ENCODE measurements at regions not wholly inside any gene's neighbourhood (a gene's known extent, or its start where the extent isn't known, plus 50 kb on each side); places are given as distances from the start of the nearest gene placed in this dataset.

DNA sequence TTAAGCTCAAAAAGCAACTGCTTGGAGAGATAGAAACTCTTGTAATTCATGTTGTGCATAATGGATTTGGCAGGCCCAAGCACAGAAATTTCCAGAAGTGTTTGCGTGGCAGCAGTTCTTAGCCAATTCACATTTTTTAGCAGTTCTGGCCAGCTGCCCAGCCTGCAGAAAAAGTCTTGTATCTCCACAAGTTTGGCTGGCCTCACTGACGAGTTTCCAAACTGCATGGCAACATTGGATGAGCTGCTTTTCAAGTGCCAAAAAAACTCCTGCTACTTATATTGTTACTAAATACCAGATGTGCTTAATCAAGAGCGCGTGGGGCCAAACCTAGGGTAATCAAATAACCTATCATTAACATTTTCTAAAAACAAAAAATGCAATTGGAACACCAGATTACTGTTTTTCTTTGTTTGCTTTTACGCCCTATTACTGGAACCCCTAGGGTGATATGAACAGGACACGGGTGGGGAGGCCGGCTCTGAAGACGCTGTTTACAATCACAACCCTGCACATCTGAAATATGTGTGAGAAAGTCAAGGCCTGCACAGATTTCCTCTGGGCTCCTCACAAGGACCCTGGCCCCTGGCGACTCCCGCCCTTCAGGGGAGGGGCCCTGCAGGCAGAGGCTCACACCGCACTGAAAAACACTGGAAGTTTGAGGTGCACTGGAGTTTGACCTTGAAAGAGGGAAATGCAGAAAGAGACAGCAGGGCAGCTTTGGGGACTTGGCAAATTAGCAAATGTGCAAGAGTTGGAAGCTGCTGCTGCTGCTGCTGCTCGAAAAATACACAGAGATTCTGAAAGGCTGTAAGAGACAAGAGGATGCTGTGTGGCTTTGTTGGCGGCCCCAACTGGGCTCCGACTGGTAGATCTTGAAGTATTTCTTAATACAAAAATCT is 55.2 kb upstream of the TARBP1 start:
- no peak overlapping the region for H3K4me2 ChIP-seq (ENCODE audit: low read length)
- CTCF ChIA-PET: no interaction called here
- DNase-seq (ENCODE audit: low read depth, low spot score): no peak

DNA sequence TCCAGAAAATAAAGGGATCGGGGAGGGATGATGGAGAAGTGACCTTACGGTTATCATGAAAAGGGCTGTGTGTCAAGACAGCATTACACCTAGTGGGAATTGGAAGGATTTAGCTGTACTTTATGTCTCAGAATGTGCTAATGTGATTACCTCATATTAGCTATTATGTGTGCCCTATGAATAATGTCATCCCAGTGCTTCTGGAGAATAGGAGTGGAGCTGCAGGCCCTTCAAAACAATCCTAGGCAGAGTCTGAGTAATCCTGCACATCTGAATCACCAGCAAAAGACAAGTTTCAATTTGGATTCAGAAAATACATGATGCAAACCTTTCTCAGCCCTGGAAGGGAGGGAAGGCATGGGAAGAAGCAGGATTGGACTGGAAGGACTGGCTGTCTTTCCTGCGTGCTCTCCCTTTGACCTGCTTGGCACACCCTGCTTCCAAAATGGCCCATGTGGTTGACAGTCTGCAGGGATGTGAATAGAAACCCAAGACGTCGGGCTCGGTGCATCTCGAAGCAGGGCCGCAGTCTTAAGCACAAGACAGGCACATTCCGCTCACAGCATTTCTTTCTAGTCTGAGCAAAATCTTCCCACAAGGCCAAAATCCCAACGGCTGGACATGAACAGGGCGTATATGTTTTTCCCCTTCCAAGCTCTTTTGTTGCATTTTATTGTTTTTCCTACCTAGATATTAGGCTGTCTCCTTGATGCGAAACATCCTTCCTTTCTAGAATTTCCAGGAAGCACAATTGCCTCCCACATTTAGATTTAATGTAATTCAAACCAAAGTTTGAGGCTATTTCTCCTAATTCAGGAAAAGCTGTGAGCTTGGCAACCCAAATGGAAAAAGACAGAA is 54.3 kb upstream of the TARBP1 start:
- Histone ChIP-seq H3K9me2 (ENCODE audit: insufficient read depth) (no peaks in the 10 kb centered on the region), H3K9ac (ENCODE audit: low read length) (no peak overlapping the region), H3K79me2 (ENCODE audit: insufficient read depth, low read length) (no peaks in the 10 kb centered on the region), H3K4me2 (ENCODE audit: low read length) (no peak overlapping the region), H2AFZ (ENCODE audit: low read depth, low read length, poor library complexity, severe bottlenecking) (no peak overlapping the region), H3K9me3 (ENCODE audit: control insufficient read depth in 1 of 2, insufficient read depth in 1 of 2, low read depth in 1 of 2, low read length in 2 of 2) (no peaks in the 10 kb centered on the region), H4K20me1 (ENCODE audit: insufficient read depth) (no peaks in the 10 kb centered on the region), H3K27me3 (ENCODE audit: insufficient read depth, low read length) (no peaks in the 10 kb centered on the region), H3K4me3 (replicated peaks in 1 of 2; ENCODE audit: low read depth in 1 of 2, low read length in 2 of 2) (no peak overlapping the region), H3K36me3 (ENCODE audit: control insufficient read depth in 1 of 2, insufficient read depth in 2 of 2, low read length in 2 of 2) (no peaks in the 10 kb centered on the region), H3K27ac (ENCODE audit: low read depth, low read length) (no peak overlapping the region), H3K4me1 (ENCODE audit: control insufficient read depth in 1 of 2, insufficient read depth in 2 of 2, low read length in 2 of 2) (no peaks in the 10 kb centered on the region)
- RAD21 ChIA-PET (ENCODE audit: low non-redundant PET in 1 of 2, low total read pairs in 2 of 2, uncharacterized antibody in 2 of 2, unreplicated experiment in 2 of 2): no interaction called here
- POLR2A ChIA-PET: no interaction called here
- CTCF ChIA-PET: no interaction called here
- ATAC-seq (no peak), DNase-seq (ENCODE audit: low read depth, low spot score) (no peak)
- intact Hi-C loops (cut with micrococcal nuclease): no loop called here
- BruUV-seq (replicated peaks): no TSS peak
- TF ChIP-seq FOSL1 (IDR thresholded peaks at IDR 0.05; ENCODE audit: low read depth) (no peak), SP1 (IDR thresholded peaks at IDR 0.05; ENCODE audit: low read depth) (no peak), YY1 (IDR thresholded peaks at IDR 0.05; ENCODE audit: extremely low read depth, insufficient replicate concordance, low read depth, low read length) (no peak), EZH2 (IDR thresholded peaks at IDR 0.05) (no peak), ELF1 (IDR thresholded peaks at IDR 0.05; ENCODE audit: borderline replicate concordance, low read depth) (no peak), EGR1 (IDR thresholded peaks at IDR 0.05; ENCODE audit: low read depth) (no peak), CEBPB (IDR thresholded peaks at IDR 0.05; ENCODE audit: low read depth) (no peak)
- TF ChIP-seq, protein P1, sequence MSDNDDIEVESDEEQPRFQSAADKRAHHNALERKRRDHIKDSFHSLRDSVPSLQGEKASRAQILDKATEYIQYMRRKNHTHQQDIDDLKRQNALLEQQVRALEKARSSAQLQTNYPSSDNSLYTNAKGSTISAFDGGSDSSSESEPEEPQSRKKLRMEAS (IDR thresholded peaks at IDR 0.05): no peak
- TF ChIP-seq, protein P2, sequence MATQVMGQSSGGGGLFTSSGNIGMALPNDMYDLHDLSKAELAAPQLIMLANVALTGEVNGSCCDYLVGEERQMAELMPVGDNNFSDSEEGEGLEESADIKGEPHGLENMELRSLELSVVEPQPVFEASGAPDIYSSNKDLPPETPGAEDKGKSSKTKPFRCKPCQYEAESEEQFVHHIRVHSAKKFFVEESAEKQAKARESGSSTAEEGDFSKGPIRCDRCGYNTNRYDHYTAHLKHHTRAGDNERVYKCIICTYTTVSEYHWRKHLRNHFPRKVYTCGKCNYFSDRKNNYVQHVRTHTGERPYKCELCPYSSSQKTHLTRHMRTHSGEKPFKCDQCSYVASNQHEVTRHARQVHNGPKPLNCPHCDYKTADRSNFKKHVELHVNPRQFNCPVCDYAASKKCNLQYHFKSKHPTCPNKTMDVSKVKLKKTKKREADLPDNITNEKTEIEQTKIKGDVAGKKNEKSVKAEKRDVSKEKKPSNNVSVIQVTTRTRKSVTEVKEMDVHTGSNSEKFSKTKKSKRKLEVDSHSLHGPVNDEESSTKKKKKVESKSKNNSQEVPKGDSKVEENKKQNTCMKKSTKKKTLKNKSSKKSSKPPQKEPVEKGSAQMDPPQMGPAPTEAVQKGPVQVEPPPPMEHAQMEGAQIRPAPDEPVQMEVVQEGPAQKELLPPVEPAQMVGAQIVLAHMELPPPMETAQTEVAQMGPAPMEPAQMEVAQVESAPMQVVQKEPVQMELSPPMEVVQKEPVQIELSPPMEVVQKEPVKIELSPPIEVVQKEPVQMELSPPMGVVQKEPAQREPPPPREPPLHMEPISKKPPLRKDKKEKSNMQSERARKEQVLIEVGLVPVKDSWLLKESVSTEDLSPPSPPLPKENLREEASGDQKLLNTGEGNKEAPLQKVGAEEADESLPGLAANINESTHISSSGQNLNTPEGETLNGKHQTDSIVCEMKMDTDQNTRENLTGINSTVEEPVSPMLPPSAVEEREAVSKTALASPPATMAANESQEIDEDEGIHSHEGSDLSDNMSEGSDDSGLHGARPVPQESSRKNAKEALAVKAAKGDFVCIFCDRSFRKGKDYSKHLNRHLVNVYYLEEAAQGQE (IDR thresholded peaks at IDR 0.05; ENCODE audit: low read depth): no peak

More for the DNA sequence above, 55.2 kb upstream of the TARBP1 start:
- no peak overlapping the region for H2AFZ ChIP-seq (ENCODE audit: low read depth, low read length, poor library complexity, severe bottlenecking)
- TF ChIP-seq EGR1 (IDR thresholded peaks at IDR 0.05; ENCODE audit: low read depth): no peak
- TF ChIP-seq, protein P3, sequence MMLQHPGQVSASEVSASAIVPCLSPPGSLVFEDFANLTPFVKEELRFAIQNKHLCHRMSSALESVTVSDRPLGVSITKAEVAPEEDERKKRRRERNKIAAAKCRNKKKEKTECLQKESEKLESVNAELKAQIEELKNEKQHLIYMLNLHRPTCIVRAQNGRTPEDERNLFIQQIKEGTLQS (IDR thresholded peaks at IDR 0.05): no peak
- TF ChIP-seq JUND (IDR thresholded peaks at IDR 0.05): no peak
- no peak for TF ChIP-seq RAD21 (IDR thresholded peaks at IDR 0.05; ENCODE audit: low read depth)
- TF ChIP-seq ELF1 (IDR thresholded peaks at IDR 0.05; ENCODE audit: borderline replicate concordance, low read depth): no peak
- TF ChIP-seq ZNF274 (IDR thresholded peaks at IDR 0.05; ENCODE audit: low read depth, low read length): no peak
- TF ChIP-seq SRF (IDR thresholded peaks at IDR 0.05; ENCODE audit: low read depth): no peak
- no peak for TF ChIP-seq ZFX (IDR thresholded peaks at IDR 0.05)
- no peak for TF ChIP-seq SP1 (IDR thresholded peaks at IDR 0.05; ENCODE audit: low read depth)
- no peak for TF ChIP-seq YY1 (IDR thresholded peaks at IDR 0.05; ENCODE audit: extremely low read depth, insufficient replicate concordance, low read depth, low read length)
- TF ChIP-seq EZH2 (IDR thresholded peaks at IDR 0.05): no peak
- TF ChIP-seq POLR2AphosphoS5 (IDR thresholded peaks at IDR 0.05; ENCODE audit: low read depth, low read length): no peak
- H3K27ac ChIP-seq (ENCODE audit: low read depth, low read length): no peak overlapping the region
- H3K79me2 ChIP-seq (ENCODE audit: insufficient read depth, low read length): no peaks in the 10 kb centered on the region
- H3K9me2 ChIP-seq (ENCODE audit: insufficient read depth): no peaks in the 10 kb centered on the region
- H3K4me3 ChIP-seq (replicated peaks in 1 of 2; ENCODE audit: low read depth in 1 of 2, low read length in 2 of 2): no peak overlapping the region
- no peaks in the 10 kb centered on the region for H3K27me3 ChIP-seq (ENCODE audit: insufficient read depth, low read length)
- H3K9me3 ChIP-seq (ENCODE audit: control insufficient read depth in 1 of 2, insufficient read depth in 1 of 2, low read depth in 1 of 2, low read length in 2 of 2): no peaks in the 10 kb centered on the region
- ChIA-PET POLR2A (no interaction called here), RAD21 (ENCODE audit: low non-redundant PET in 1 of 2, low total read pairs in 2 of 2, uncharacterized antibody in 2 of 2, unreplicated experiment in 2 of 2) (no interaction called here)
- no peak overlapping the region for H3K9ac ChIP-seq (ENCODE audit: low read length)
- H4K20me1 ChIP-seq (ENCODE audit: insufficient read depth): no peaks in the 10 kb centered on the region
- intact Hi-C loops (cut with micrococcal nuclease): no loop called here
- ATAC-seq: no peak
- H3K36me3 ChIP-seq (ENCODE audit: control insufficient read depth in 1 of 2, insufficient read depth in 2 of 2, low read length in 2 of 2): no peaks in the 10 kb centered on the region
- no peaks in the 10 kb centered on the region for H3K4me1 ChIP-seq (ENCODE audit: control insufficient read depth in 1 of 2, insufficient read depth in 2 of 2, low read length in 2 of 2)
- no TSS peak for BruUV-seq (replicated peaks)
